GDM1 (cell line): ENCODE measurements at regions not wholly inside any gene's neighbourhood (a gene's known extent, or its start where the extent isn't known, plus 50 kb on each side); places are given as distances from the start of the nearest gene placed in this dataset.

Experiments
- DNase-seq: peaks from one replicate; lab custom pipeline; 2025; lab: John Stamatoyannopoulos, UW

DNA sequence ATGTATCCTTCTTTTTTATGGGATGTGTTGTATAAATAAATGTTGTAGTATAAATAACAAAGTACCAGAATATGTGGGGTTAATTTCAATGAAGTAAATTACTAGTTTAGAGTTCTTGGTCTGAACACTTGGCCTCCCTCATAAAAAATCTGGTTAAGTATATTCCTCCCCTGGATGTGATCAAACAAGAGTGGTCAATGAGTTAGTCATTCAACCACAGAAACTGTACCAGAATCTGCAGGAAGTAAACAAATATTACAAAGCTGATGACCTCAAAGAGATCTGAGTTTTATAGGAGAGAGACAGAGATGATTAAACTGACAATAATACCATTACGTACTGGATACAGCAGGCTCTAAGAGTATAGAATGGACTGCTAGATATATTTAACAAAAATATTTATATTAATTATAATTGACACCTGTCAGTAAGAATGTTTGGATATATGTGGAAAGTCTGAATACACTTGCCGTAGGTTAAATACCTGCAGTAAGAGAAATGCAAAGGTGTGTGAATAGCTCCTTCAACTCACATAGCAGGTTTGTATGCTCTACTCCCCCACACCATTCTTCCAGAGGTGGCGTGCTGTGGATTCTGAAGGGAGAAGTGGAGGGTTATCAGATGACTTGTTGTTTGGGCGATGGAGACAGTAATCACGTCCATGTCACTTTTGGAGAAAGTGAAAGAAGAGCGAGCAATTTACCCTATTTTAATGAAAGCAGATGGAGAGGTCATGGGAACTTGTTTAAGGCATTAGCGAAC is 108.3 kb upstream of the LRATD1 start:
- DNase-seq = no peak

DNA sequence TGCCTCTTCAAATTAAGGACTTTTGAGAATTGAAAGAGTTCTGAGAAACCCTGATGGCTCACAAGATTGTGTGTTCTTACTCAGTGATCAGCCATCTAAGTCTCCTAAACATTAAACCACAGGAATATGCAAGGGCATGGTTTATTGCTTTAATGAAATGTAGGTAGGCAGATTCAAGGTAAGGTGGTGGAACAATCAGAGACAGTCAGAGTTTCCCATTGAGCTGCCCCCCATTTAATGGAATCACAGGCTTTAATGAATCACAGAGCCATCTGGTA is 107.8 kb upstream of the LRATD1 start:
- no peak for DNase-seq

DNA sequence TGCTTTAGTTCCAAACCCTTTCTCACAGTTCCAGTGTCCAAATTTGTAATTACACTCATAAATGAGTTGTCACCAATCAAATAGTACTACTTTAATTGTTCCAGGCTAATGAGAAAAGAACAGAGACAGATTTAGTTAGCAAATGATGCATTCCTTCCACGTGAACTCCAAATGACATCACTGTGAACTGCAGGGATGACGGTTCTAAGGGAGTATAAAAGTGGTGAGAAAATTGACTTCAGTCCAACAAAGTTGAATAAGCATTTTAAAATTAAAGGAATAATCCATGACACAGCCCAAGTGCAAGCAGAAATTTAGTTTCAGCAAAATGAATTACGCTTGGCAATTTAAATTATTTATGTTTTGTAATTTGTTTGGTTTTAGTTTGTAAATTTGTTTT is 102.0 kb upstream of the LRATD1 start:
- no peak for DNase-seq

DNA sequence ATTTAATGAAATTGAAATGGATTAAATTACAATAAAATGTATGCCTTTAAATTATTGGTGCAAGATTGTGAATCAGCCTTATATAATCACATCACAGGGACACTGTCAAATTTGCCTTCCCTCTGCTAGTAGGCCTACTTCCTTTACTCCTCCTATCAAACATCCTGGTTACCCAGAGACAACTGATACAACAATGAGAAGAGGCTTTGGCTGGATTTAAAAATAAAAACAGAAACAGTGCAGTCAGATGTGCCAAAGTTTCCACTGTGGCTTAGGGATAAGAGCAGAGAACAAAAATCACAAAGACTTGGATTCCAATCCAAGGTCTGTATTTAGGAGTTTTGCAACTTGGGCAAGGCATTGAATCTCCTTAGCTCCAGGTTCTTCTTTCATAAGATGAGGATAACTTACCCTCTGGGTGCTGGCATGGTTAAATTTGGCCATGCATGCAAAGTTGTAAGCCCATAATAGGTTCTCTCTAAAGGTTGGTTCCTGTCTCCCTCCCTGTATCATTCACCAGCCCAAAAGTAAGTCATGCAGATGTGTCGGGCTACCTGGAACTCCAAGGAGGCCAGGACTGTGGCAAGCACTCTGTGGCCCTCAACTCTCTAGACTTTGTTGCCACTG is 99.3 kb upstream of the LRATD1 start:
- no peak for DNase-seq

DNA sequence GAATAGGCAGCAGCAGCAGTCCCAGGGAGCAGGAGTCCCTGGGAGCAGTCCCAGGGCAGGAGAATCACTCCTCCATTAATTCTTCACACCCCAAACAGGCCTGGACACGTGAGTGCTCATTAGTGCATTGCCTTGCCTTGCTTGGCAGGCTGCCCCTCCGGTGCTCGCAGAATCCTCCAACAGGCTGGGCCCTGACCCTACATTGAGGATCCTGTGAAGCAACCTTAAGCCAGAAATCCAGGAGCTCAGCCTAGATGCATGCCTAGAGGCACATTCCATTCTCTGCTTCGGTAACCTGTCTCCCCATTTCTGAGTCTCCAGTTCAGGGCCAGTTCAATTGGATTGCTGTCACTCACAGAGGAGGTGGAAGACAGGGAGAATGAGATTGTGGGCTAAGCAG is 97.4 kb upstream of the LRATD1 start:
- no peak for DNase-seq

DNA sequence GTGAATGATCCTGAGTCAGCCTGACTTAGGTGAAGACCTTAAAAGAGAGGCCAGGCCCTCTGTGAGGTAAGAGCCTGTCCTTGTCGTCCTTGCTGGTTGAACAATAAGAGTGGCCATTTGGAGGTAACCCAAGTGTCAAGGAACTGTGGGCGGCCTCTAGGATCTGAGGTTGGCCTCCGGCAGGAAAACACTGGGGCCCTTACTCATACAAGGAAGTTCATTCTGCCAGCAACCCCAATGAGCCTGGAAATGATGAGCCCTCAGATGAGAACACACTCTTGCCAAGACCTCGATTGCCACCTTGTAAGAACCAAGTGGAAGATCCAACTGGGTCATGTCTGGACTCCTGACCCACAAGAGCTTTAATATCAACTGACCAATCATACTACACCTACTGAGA is 95.5 kb upstream of the LRATD1 start:
- DNase-seq = no peak

DNA sequence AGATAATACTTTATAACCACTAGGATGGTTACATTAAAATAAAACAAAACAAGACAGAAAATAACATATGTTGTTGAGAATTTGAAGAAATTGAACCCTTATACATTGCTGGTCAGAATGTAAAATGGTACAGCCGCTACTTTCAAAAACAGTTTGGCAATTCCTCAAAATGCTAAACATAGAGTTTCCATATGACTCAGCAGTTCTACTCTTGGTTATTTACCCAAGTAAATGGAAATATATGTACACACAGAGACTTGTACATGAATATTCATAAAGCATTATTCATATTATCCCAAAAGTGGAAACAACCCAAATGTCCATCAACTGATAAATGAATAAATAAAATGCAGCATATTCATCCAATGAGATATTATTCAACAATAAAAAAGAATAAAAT is 92.5 kb upstream of the LRATD1 start:
- no peak for DNase-seq

DNA sequence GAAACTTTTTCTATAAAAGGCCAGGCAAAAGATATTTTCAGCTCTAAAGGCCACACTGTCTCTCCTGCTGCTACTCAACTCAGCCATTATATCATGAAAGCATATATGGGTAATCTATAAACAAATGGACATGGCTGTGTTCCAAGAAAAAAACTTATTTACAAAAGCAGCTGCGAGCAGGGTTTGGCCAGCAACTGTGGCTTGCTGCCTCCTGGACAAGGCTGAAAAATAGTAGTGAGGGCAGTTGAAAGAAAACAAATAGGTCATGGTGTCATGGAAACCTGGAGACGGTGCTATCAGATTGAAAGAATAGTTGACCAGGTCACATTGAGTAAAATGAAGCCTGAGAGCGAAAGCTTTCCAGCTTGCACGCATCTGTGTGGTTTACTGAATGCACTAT is 89.2 kb upstream of the LRATD1 start:
- no peak for DNase-seq

DNA sequence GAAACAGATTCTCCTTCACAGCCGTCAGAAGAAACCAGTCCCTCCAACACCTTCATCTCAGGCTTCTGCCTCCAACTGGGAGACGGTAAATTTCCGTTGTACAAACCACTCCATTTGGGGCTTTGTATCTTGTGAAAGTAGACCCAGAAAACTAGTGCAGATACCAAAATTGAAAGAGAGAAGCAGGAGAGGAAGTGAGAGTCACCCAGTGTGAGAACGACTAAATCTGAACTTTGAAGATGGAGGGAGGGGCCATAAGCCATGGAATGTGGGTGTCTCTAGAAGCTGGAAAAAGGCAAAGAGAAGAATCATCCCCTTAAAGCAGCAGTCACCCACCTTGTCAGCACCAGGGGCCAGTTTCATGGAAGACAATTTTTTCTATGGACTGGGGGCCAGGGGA is 88.3 kb upstream of the LRATD1 start:
- no peak for DNase-seq

DNA sequence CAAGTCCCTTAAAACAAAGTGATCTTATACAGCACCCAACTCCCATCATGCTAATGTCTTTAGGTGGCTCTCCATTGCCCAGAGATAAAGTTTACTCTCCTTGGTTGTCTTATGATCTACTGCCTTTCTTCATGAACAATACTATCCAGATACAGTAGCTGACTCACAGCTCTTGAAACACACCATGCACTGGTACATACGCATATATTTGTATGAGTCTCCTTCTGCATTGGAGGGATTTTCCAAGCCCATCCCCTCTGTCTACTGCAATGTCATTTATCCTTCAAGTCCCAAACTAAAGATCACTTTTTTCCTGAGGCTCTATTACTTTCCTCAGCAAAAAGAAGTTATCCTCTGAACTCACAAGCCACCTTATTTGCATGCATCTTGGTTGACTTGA is 84.7 kb upstream of the LRATD1 start:
- DNase-seq = no peak

DNA sequence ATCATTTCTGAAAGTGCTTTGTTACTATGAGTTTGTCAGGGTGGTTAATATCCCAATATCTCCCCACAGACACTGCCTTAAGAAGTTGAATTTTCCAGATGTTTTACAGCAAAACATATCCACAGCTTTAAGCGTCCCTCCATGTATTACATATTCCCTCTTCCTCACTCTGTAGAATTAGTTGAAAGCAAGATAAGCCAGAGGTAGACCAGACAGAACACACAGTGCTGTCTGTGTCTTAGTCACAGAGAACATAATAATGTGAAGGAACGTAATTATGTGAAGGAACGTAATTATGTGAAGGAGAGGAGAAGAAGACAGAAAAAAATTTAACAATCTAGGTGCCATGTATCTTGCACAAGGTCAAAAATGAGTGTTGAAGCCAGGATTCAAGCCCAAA is 81.9 kb upstream of the LRATD1 start:
- no peak for DNase-seq

DNA sequence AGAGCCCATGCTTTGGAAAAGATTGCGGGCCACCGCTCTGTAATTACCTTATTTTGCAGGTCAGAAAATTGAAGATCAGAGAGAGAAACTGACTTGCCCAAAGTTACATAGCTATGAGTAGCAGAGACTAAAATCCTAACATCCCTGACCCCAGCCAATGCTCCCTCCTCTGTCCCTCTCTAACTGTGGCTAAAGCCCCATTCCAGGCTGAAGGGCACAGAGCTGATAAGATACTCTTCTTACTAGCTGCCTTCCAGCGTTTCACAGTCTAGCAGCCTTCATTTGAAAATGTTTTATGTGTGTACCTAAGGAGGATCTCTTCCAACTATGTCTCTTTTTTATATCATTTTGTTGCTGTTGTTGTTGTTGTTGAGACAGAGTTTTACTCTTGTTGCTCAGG is 81.4 kb upstream of the LRATD1 start:
- DNase-seq = no peak

DNA sequence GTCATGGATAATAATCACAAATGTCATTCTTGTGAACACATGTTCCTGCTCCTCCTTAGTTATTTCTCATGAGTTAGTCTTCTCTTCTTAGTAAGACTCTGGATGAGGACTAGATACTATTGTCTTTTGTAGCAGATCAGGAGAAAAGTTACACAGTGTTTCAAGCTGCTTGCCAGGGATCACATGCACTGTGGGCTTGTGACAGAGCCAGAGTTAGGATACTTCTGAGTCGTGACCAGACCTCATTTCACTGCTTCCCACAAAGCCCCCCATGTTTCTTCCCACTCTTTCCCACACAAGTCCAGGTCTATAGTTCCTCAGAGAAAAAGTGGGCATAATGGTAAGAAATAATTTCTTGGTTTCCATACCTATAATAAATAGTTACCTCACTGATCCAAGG is 80.2 kb upstream of the LRATD1 start:
- no peak for DNase-seq

DNA sequence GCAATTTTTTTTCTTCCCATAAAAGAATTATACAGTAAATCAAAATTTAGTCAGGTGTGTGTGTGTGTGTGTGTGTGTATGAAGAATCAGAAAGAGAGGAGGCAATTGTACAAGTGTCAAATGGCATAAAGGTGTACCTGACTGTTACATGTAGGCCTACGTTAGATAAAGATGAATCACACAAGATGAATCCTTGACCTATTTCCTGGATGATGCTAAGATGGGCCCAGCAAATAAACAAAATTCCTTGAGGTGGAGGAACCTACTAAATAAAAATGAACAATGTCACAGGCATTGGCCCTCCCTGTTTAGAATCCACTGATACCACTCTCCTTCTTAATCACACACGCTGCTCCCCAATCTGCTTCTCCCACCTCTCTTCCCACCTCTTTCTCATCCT is 79.7 kb upstream of the LRATD1 start:
- no peak for DNase-seq

DNA sequence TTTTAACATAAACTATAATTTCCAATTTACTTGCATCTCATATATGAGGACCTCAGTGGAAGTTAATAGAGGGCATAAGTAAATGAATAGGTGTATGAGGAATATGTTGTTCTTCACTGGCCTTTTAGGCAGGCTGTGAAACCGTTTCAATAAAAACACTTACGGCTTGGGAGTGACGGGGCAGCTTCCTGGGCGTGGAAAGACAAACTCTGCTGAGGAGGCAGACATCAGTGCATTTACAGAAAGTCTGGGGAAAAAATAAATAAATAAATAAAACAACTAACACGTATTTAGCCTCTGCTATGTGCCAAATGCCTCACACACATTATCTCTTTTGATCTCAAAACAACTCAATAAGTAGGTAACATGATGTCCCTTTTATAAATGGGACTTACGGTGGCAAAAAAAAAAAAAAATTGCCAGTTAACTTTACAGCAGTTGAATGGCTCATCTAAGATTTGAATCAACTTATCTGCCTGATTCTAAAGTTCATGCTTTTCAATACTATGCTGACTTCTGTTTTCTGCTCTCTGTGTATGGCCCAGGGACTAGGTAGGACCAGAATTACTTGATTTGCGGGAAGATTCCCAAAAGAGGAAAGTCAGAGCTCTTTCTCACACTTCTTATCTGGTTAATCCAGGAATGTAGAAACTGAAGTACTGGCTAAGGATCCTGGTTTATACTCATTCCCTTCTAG is 77.5 kb upstream of the LRATD1 start:
- no peak for DNase-seq

DNA sequence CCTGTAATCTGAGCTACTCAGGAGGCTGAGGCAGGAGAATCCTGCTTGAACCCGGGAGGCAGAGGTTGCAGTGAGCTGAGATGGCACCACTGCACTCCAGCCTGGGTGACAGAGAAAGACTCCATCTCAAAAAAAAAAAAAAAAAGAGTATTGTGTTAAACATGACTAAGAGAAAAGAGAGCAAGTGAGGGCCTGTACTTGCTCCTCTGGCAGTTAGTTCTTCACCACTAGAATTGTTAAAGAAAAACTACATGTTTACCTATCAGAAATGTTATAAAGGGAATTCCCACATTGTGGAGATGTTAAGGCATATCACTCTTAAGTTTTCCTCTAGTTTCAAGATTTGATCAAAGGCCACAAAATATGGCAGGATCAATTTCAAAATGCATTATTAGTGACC is 75.4 kb upstream of the LRATD1 start:
- no peak for DNase-seq

DNA sequence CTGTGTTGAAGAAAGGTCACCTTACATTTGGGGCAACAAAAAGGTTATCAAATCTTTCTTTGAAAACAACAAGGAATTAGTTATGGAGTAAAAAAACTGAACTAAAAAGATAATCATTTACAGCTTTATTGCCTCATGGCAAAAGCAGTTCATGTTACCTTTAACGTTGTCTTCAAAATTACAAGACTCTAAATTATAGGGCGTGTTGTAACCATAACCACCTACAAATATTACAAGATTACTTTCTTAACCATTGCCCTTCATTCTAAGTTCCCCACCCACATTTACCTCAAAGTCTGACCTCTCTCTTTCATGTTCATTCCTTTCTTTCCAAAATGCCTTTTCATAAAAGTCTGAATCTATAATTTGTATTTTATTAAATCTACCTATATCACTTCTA is 74.6 kb upstream of the LRATD1 start:
- no peak for DNase-seq

DNA sequence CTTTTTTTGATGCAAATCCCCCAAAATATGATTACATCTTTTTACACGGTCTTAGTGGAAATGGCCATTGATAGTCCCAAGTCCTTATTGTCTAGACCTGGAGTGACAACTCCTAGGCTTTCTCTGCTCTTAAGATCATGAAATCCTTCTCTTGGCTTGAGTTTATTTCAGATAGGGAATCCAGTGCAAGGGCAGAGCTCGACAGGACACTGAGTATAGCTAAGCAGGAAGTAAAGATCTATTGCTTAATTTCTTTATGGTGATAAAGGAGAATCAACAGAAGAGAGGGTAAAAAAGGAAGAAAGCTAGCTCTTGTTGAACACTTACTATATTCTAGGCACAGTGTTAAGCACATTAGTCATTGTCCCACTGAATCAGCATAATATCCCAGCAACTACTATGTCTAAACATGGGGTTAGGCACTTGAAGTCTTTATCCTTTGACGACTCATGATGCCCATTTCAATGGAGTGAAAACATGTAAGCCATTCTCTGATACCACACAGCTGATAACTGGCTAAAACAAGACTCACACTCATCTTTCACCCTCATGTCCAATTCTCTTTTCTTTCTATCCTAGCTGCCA is 74.1 kb upstream of the LRATD1 start:
- DNase-seq = no peak

DNA sequence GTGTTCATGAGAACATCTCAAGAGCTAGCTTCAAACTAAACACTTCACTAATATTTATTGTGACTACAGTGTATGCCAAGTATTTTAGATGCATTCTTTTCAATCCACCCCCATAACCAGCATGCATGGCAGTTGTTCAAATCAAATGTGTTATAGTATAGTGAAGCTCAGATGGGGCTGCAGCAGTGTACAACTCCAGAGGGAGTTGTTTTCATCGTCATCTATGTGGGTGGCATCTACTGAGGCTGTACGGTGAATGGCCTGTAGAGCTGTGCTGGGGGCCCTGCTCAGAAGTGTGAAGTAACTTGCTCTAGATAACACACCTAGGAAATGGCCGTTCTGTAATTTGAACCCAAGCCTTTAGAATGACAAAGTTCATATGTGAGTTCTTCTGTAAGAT is 71.8 kb upstream of the LRATD1 start:
- no peak for DNase-seq

DNA sequence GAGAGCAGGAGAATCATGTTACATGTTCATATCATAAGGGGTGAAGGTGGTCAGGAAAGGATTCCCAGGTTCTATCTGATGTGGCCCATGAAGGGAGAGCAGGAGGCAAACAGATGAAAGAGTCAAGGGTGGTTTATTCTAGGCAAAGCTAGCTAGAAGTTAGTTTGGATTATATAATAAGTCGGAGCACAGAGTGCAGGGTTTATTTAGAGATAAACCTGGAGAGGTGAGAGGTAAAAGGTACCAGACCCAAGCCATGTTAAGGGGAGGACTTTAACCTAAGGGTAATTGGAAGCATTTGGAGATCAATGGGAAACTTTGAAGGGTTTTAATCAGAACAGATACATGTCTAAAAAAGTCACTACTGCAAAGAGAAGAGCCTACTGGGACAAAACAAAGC is 69.2 kb upstream of the LRATD1 start:
- DNase-seq = no peak

DNA sequence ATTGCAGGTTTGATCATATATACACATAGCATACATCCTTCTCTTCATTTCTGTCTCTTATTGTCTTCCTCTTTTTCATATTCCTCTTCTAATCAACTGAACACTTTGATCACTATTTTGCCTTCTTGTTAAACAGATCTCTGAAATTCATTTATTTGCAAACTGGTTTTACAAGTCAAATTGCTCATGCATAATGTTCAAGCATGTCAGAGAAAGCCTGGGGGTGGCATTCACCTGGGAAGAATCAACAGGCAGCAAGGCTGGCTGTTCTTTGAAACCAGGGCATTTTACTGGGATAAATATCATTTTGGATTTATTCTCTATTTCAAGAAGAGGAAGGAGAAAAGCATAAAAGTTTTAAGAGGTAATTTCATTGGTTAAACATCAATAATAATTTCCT is 66.9 kb upstream of the LRATD1 start:
- DNase-seq = no peak

DNA sequence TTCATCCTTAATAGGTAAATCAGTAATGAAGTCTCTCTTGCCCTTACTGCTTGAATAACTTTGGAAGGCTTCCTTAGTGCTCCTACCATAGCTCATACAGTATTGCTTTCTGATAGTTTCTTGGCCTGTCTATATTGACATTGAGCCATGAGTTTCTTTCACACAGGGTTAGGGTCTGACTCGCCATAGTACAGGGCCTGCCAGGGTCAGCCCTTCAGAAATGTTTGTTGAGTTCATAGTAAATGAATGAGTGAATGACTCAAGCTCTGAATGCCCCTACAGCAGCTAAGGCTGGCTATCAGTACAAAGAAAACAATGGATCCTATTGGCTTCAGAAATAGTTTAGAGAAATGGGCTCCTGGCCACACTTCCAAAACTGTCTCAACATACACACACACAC is 65.0 kb upstream of the LRATD1 start:
- no peak for DNase-seq

DNA sequence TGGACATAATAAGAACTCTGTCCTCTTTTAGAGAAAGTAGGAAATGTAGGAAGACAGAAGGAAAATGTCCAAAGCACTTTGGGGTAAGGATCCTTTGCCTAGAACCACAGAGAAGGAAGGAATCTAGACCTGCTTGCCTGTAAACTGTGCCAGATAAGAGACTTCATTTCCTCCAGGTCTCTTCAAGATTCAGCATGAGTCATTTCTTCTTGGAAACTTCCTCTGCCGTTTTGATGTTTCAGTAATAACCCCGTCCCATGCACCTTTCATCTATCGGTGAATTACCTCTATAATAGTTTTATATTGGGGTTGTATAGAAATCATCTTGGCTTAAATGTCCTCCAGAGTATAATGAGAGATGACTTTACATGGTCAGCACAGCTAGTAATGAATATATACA is 63.2 kb upstream of the LRATD1 start:
- no peak for DNase-seq

DNA sequence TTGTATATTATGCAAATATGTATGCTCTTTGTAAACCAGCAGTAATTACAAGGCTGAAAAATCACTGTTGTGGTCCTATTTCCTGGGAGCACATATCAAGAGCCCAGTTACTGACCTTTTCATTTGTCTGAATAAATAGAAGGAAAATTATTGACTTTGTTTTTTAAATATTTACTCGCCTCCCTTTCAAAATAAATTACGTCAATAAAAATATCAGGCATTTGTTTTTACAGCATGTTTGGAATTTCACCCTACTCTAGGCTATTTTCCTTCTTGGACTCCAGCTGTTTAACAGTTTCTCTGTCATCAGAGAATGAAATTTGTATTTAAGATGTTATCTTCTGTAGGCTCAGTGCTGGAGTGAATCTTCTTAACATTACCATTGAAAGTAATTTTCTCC is 59.9 kb upstream of the LRATD1 start:
- DNase-seq = no peak
